ENCODE measurements at regions not wholly inside any gene's neighbourhood (a gene's known extent, or its start where the extent isn't known, plus 50 kb on each side); places are given as distances from the start of the nearest gene placed in this dataset.
"Not testable (repeated sequence)": the region's sequence is repeated elsewhere in the genome, so short reads cannot be mapped to it uniquely, and the experiment has no call there.

- FAIRE-seq = no peak
- no peak for DNase-seq (ENCODE audit: low spot score in 2 of 2)
Measured at GRCh38 chr9:30574355-30575151, 1809.9 kb upstream of the ACO1 start.

GRCh38 chr9:30575218-30575617, 1809.2 kb upstream of the ACO1 start:
- DNase-seq (ENCODE audit: low spot score in 2 of 2) (no peak), FAIRE-seq (no peak)

- no peak for FAIRE-seq
- DNase-seq (ENCODE audit: low spot score in 2 of 2) = no peak
Measured at GRCh38 chr9:30575691-30576090, 1808.8 kb upstream of the ACO1 start.

- no peak for FAIRE-seq
- DNase-seq (ENCODE audit: low spot score in 2 of 2) = no peak
Measured at GRCh38 chr9:30579810-30580209, 1804.6 kb upstream of the ACO1 start.

GRCh38 chr9:30582240-30582639, 1802.2 kb upstream of the ACO1 start:
- no peak for DNase-seq (ENCODE audit: low spot score in 2 of 2)

GRCh38 chr9:30584559-30584958, 1799.9 kb upstream of the ACO1 start:
- FAIRE-seq (no peak), DNase-seq (ENCODE audit: low spot score in 2 of 2) (no peak)

More at GRCh38 chr9:30582240-30582639, 1802.2 kb upstream of the ACO1 start:
- FAIRE-seq = no peak

GRCh38 chr9:30591461-30591860, 1793.0 kb upstream of the ACO1 start:
- no peak for DNase-seq (ENCODE audit: low spot score in 2 of 2)
- FAIRE-seq = no peak

- DNase-seq (ENCODE audit: low spot score in 2 of 2) = no peak
Measured at GRCh38 chr9:30597608-30598007, 1786.8 kb upstream of the ACO1 start.

GRCh38 chr9:30605936-30606335, 1778.5 kb upstream of the ACO1 start:
- DNase-seq (ENCODE audit: low spot score in 2 of 2) (no peak), FAIRE-seq (no peak)

More at GRCh38 chr9:30597608-30598007, 1786.8 kb upstream of the ACO1 start:
- FAIRE-seq = no peak

- FAIRE-seq (no peak), DNase-seq (ENCODE audit: low spot score in 2 of 2) (no peak)
Measured at GRCh38 chr9:30609713-30610112, 1774.7 kb upstream of the ACO1 start.

GRCh38 chr9:30616782-30617181, 1767.7 kb upstream of the ACO1 start:
- FAIRE-seq; DNase-seq (ENCODE audit: low spot score in 2 of 2): not testable (repeated sequence)

- no peak for FAIRE-seq
- no peak for DNase-seq (ENCODE audit: low spot score in 2 of 2)
Measured at GRCh38 chr9:30622561-30622960, 1761.9 kb upstream of the ACO1 start.

GRCh38 chr9:30628915-30629567, 1755.4 kb upstream of the ACO1 start:
- no peak for FAIRE-seq
- no peak for DNase-seq (ENCODE audit: low spot score in 2 of 2)

- no peak for FAIRE-seq
- DNase-seq (ENCODE audit: low spot score in 2 of 2) = no peak
Measured at GRCh38 chr9:30630459-30630858, 1754.0 kb upstream of the ACO1 start.

- not testable (repeated sequence) for FAIRE-seq; DNase-seq (ENCODE audit: low spot score in 2 of 2)
Measured at GRCh38 chr9:30646639-30647038, 1737.8 kb upstream of the ACO1 start.

- FAIRE-seq (no peak), DNase-seq (ENCODE audit: low spot score in 2 of 2) (no peak)
Measured at GRCh38 chr9:30661925-30662324, 1722.5 kb upstream of the ACO1 start.

- FAIRE-seq = no peak
- no peak for DNase-seq (ENCODE audit: low spot score in 2 of 2)
Measured at GRCh38 chr9:30670805-30671562, 1713.5 kb upstream of the ACO1 start.

GRCh38 chr9:30673132-30673531, 1711.3 kb upstream of the ACO1 start:
- DNase-seq (ENCODE audit: low spot score in 2 of 2) = no peak
- no peak for FAIRE-seq

- FAIRE-seq = no peak
- no peak for DNase-seq (ENCODE audit: low spot score in 2 of 2)
Measured at GRCh38 chr9:30676651-30677050, 1707.8 kb upstream of the ACO1 start.

GRCh38 chr9:30677221-30677620, 1707.2 kb upstream of the ACO1 start:
- no peak for FAIRE-seq
- no peak for DNase-seq (ENCODE audit: low spot score in 2 of 2)

GRCh38 chr9:30688801-30689200, 1695.6 kb upstream of the ACO1 start:
- DNase-seq (ENCODE audit: low spot score in 2 of 2) = no peak
- FAIRE-seq = no peak

Data from frontal cortex (tissue), 3 donors.